H9 (cell line): ENCODE measurements at regions not wholly inside any gene's neighbourhood (a gene's known extent, or its start where the extent isn't known, plus 50 kb on each side); places are given as distances from the start of the nearest gene placed in this dataset.

Experiments used
- DNase-seq: peaks from one replicate; pipeline ENCODE4 v3.0.0-alpha.2; 2017
- H2AFZ ChIP-seq: one replicate; pipeline ENCODE4 v1.6.1; 2013; ENCODE audit warnings: mild to moderate bottlenecking, low read length, control low read depth, moderate library complexity
- H2AK5ac ChIP-seq: 2 replicates; pipeline ENCODE4 v1.6.1; 2013; ENCODE audit warnings: low read length, control low read depth, mixed read lengths; ENCODE audit not compliant: insufficient read length
- H2BK120ac ChIP-seq: one replicate; pipeline ENCODE4 v1.6.1; 2013; ENCODE audit warnings: low read depth, mild to moderate bottlenecking, low read length, control low read depth, inconsistent platforms; ENCODE audit not compliant: poor library complexity, severe bottlenecking
- H2BK12ac ChIP-seq: 2 replicates; pipeline ENCODE4 v1.6.1; 2013; ENCODE audit warnings: low read length, control low read depth, mixed read lengths, low read depth; ENCODE audit not compliant: insufficient read length
- H2BK15ac ChIP-seq: 2 replicates; pipeline ENCODE4 v1.6.1; 2013; ENCODE audit warnings: low read depth, low read length, control low read depth
- H2BK20ac ChIP-seq: one replicate; pipeline ENCODE4 v1.6.1; 2013; ENCODE audit warnings: low read depth, mild to moderate bottlenecking, low read length, control low read depth, inconsistent platforms; ENCODE audit not compliant: poor library complexity, severe bottlenecking
- H2BK5ac ChIP-seq: 2 replicates; pipeline ENCODE4 v1.6.1; 2013; ENCODE audit warnings: low read length, control low read depth, mixed read lengths; ENCODE audit not compliant: insufficient read length
- H3K14ac ChIP-seq: 2 replicates; pipeline ENCODE4 v1.6.1; 2013; ENCODE audit warnings: low read length, control low read depth; ENCODE audit not compliant: insufficient read depth
- H3K18ac ChIP-seq: 2 replicates; pipeline ENCODE4 v1.6.1; 2013; ENCODE audit warnings: low read depth, mild to moderate bottlenecking, mixed read lengths, low read length, control low read depth; ENCODE audit not compliant: insufficient read length
- H3K23ac ChIP-seq: 2 replicates; pipeline ENCODE4 v1.6.1; 2013; ENCODE audit warnings: low read length, control low read depth, mixed read lengths, low read depth; ENCODE audit not compliant: insufficient read length
- H3K23me2 ChIP-seq: 2 replicates; pipeline ENCODE4 v1.6.1; 2013; ENCODE audit warnings: low read depth, mild to moderate bottlenecking, mixed read lengths, low read length, control low read depth; ENCODE audit not compliant: insufficient read length, poor library complexity, severe bottlenecking
- H3K27ac ChIP-seq: 2 replicates; pipeline ENCODE4 v1.5.1; 2013; ENCODE audit warnings: low read length, control low read depth, mixed read lengths, low read depth; ENCODE audit not compliant: insufficient read length
- H3K27me3 ChIP-seq: 2 replicates; pipeline ENCODE4 v1.6.1; 2013; ENCODE audit warnings: low read length, control low read depth, inconsistent platforms; ENCODE audit not compliant: insufficient read depth
- H3K4ac ChIP-seq: 2 replicates; pipeline ENCODE4 v1.6.1; 2013; ENCODE audit warnings: low read depth, mild to moderate bottlenecking, control low read depth, inconsistent platforms, low read length, moderate library complexity
- H3K4me1 ChIP-seq: 2 replicates; pipeline ENCODE4 v1.6.1; 2013; ENCODE audit warnings: low read length, control low read depth, inconsistent platforms; ENCODE audit not compliant: insufficient read depth
- H3K4me2 ChIP-seq: 2 replicates; pipeline ENCODE4 v1.6.1; 2013; ENCODE audit warnings: low read length, control low read depth, mixed read lengths; ENCODE audit not compliant: insufficient read length, insufficient read depth
- H3K56ac ChIP-seq: 2 replicates; pipeline ENCODE4 v1.6.1; 2013; ENCODE audit warnings: low read depth, mild to moderate bottlenecking, mixed read lengths, low read length, control low read depth; ENCODE audit not compliant: insufficient read length
- H3K79me1 ChIP-seq: 2 replicates; pipeline ENCODE4 v1.6.1; 2013; ENCODE audit warnings: low read depth, mild to moderate bottlenecking, moderate library complexity, low read length, control low read depth, inconsistent platforms; ENCODE audit not compliant: insufficient read depth, poor library complexity, severe bottlenecking
- H3K79me2 ChIP-seq: 2 replicates; pipeline ENCODE4 v1.6.1; 2013; ENCODE audit warnings: low read length, control low read depth, inconsistent platforms; ENCODE audit not compliant: insufficient read depth
- H3K9ac ChIP-seq: 2 replicates; pipeline ENCODE4 v1.6.1; 2013; ENCODE audit warnings: low read length, control low read depth, mixed read lengths; ENCODE audit not compliant: insufficient read length; ENCODE audit errors: extremely low read depth
- H3K9me3 ChIP-seq: one replicate; pipeline ENCODE4 v1.6.1; 2013; ENCODE audit warnings: low read depth, low read length, inconsistent platforms; ENCODE audit not compliant: control insufficient read depth
- H3T11ph ChIP-seq: one replicate; pipeline ENCODE4 v1.6.1; 2013; ENCODE audit warnings: mild to moderate bottlenecking, low read length, control low read depth, inconsistent platforms
- H4K20me1 ChIP-seq: one replicate; pipeline ENCODE4 v1.6.1; 2013; ENCODE audit not compliant: control insufficient read depth, insufficient read length, insufficient read depth
- H4K5ac ChIP-seq: 2 replicates; pipeline ENCODE4 v1.6.1; 2013; ENCODE audit warnings: low read depth, mild to moderate bottlenecking, mixed read lengths, low read length, control low read depth; ENCODE audit not compliant: insufficient read length
- H4K8ac ChIP-seq: replicated peaks from 2 replicates; pipeline ENCODE4 v1.6.1; 2013; ENCODE audit warnings: low read length, control low read depth, mixed read lengths, low read depth; ENCODE audit not compliant: insufficient read length
- H4K91ac ChIP-seq: 2 replicates; pipeline ENCODE4 v1.6.1; 2013; ENCODE audit warnings: low read depth, mild to moderate bottlenecking, moderate library complexity, mixed read lengths, low read length, control low read depth; ENCODE audit not compliant: insufficient read length
- H3K27ac Mint-ChIP-seq, 3 experiments: 2 replicates in 2 of 3; 3 replicates in 1 of 3; pipeline ENCODE4 v1.8.0; 2020 to 2021; ENCODE audit warnings: mixed read lengths in 3 of 3, mild to moderate bottlenecking in 1 of 3, moderate library complexity in 1 of 3
- H3K27me3 Mint-ChIP-seq: 2 replicates; pipeline ENCODE4 v1.8.0; 2021; ENCODE audit warnings: low read depth, mild to moderate bottlenecking, moderate library complexity, mixed read lengths
- H3K36me3 Mint-ChIP-seq, 3 experiments: 2 replicates in 2 of 3; 3 replicates in 1 of 3; pipeline ENCODE4 v1.8.0; 2020 to 2021; ENCODE audit warnings: low read depth in 3 of 3, mixed read lengths in 3 of 3; ENCODE audit not compliant: insufficient read depth in 1 of 3
- H3K4me1 Mint-ChIP-seq, 2 experiments: 2 replicates each; pipeline ENCODE4 v1.8.0; 2020; ENCODE audit warnings: mixed read lengths in 2 of 2
- H3K4me3 Mint-ChIP-seq, 2 experiments: 2 replicates in 1 of 2; 3 replicates in 1 of 2; pipeline ENCODE4 v1.8.0; 2020 to 2021; ENCODE audit warnings: mild to moderate bottlenecking in 2 of 2, mixed read lengths in 2 of 2, moderate library complexity in 1 of 2
- H3K9me3 Mint-ChIP-seq, 2 experiments: 2 replicates in 1 of 2; 3 replicates in 1 of 2; pipeline ENCODE4 v1.8.0; 2020; ENCODE audit warnings: mild to moderate bottlenecking in 2 of 2, mixed read lengths in 2 of 2, moderate library complexity in 1 of 2
- WGBS: extraction: QIAGEN DNeasy Blood & Tissue Kit; methylation state at CpG from one replicate; pipeline ENCODE4 v1.1.7; 2013; ENCODE audit warnings: missing lambda C conversion rate, low lambda C conversion rate, mixed read lengths; ENCODE audit not compliant: insufficient read length; ENCODE audit errors: extremely low coverage; 5-methylcytosine and 5-hydroxymethylcytosine counted together
- TF ChIP-seq, protein P1 (sequence below): fragments of 200-600 bp; sonication (generic); conservative IDR thresholded peaks from 3 replicates; pipeline ENCODE4 v1.8.0; 2021; ENCODE audit warnings: antibody characterized with exemption, mild to moderate bottlenecking

DNA sequence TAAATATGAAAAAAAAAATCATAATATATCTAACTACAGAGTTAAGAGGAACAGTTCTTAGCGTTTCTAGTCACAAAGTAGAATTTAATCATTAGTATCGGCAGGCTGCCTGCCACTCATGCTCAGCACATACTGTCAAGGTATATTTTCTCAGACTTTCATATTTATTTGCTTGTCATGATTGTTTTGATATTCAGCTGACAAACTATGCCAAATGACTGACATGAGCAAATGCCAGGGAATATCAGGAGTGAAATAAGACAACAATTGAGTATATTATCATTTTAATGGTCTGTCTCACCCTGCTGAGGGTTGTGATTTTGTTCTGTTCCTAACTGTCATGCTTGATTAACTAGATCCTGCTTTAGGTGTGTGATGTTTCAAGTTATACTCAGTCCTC is 395.0 kb upstream of the SPOCK3 start:
- no peak overlapping the region for H2BK12ac ChIP-seq
- H3K27ac ChIP-seq, result no peak overlapping the region
- no peaks in the 10 kb centered on the region for H3K23me2 ChIP-seq
- Mint-ChIP-seq H3K36me3 (peaks cover 0 to 3% (median 0%) of the 10 kb centered on the region in 3 experiments; a peak in 2 of 7 replicates), H3K4me3 (no peak overlapping the region), H3K27me3 (no peaks in the 10 kb centered on the region), H3K4me1 (peaks cover 2 to 4% of the 10 kb centered on the region in 2 experiments; a peak in 1 of 4 replicates), H3K27ac (no peak overlapping the region), H3K9me3 (peaks cover 2 to 11% of the 10 kb centered on the region in 2 experiments)
- no peak overlapping the region for H2BK15ac ChIP-seq
- no peaks in the 10 kb centered on the region for H3K4me1 ChIP-seq
- H3K14ac ChIP-seq, result no peak overlapping the region
- H3K9me3 ChIP-seq, result no peaks in the 10 kb centered on the region
- H3K9ac ChIP-seq, result no peak overlapping the region
- H4K8ac ChIP-seq, result no peak overlapping the region
- H2BK120ac ChIP-seq, result no peak overlapping the region
- H3K79me2 ChIP-seq, result no peaks in the 10 kb centered on the region
- H2BK5ac ChIP-seq, result no peak overlapping the region
- WGBS, result no CpG with 5 or more reads among the region's 2 CpGs
- no peaks in the 10 kb centered on the region for H3K27me3 ChIP-seq
- H4K5ac ChIP-seq, result no peak overlapping the region
- H2AFZ ChIP-seq, result no peak overlapping the region
- TF ChIP-seq, protein P1, sequence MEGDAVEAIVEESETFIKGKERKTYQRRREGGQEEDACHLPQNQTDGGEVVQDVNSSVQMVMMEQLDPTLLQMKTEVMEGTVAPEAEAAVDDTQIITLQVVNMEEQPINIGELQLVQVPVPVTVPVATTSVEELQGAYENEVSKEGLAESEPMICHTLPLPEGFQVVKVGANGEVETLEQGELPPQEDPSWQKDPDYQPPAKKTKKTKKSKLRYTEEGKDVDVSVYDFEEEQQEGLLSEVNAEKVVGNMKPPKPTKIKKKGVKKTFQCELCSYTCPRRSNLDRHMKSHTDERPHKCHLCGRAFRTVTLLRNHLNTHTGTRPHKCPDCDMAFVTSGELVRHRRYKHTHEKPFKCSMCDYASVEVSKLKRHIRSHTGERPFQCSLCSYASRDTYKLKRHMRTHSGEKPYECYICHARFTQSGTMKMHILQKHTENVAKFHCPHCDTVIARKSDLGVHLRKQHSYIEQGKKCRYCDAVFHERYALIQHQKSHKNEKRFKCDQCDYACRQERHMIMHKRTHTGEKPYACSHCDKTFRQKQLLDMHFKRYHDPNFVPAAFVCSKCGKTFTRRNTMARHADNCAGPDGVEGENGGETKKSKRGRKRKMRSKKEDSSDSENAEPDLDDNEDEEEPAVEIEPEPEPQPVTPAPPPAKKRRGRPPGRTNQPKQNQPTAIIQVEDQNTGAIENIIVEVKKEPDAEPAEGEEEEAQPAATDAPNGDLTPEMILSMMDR, result no peak
- H2BK20ac ChIP-seq, result no peak overlapping the region
- H3K4me2 ChIP-seq, result no peak overlapping the region
- no peak overlapping the region for H2AK5ac ChIP-seq
- no peak overlapping the region for H3K56ac ChIP-seq
- H4K20me1 ChIP-seq, result no peaks in the 10 kb centered on the region
- H4K91ac ChIP-seq, result no peak overlapping the region
- DNase-seq, result no peak
- H3K18ac ChIP-seq, result no peak overlapping the region
- no peaks in the 10 kb centered on the region for H3K79me1 ChIP-seq
- H3K4ac ChIP-seq, result no peak overlapping the region
- no peak overlapping the region for H3T11ph ChIP-seq
- no peak overlapping the region for H3K23ac ChIP-seq
